ENCODE measurements at regions not wholly inside any gene's neighbourhood (a gene's known extent, or its start where the extent isn't known, plus 50 kb on each side); places are given as distances from the start of the nearest gene placed in this dataset.

DNA sequence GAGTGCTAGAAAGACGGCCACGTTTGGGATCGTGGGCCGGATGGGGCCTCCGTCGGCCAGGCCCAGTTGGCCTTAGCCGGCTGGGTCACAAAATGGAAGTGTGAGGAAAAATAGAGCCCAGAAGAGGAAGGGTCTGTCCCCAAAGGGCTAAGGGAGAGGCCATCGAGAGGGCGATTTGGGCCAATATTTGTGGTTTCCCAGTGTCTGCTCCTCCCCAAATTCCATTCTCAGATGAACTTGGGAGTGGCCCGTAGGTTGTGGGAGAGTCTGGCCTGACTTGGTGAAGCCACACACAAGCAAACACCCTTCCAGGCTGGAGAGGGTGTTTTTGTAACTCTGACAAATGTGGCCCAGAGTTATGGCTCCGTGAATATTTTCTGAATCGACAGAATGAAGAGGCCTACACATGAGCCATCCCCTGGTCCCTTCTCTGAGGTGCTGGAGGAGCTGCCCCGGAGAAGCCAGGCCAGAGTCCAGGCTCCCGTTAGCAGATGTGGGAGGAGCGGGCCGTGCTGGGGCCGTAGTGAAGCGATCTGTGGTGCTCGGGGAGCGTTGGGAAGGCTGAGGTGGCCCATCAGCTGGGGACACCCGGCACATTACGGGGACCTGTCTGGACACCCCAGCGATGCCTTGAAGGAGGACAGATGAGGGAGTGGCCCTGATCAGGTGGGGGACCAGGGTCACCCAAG, 73.5 kb upstream of the PPARA start:
- in situ Hi-C loops (cut with MboI; ENCODE audit: low sequenced_read_pairs): no loop called here

DNA sequence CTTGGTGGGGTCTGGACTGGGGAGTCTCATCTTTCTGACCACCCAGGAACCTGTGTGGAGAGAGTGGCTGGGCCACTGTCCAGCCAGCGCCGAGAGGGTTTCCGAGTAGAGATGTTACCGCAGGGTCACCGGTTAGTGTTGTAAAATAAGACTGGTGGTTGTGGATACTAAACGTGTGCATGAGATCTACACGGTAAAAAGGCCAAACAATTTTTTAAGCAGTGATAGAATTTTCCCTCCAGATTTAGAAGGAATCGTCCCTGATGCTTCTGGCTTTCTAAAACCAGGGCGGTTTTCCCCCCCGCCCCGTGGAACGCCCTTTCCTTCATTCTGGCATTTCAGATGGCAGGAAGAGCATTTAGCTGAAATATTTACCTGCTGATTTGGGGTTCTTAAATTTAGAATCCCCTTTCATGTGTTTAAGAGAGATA, 72.6 kb upstream of the PPARA start:
- in situ Hi-C loops (cut with MboI; ENCODE audit: low sequenced_read_pairs): no loop called here

DNA sequence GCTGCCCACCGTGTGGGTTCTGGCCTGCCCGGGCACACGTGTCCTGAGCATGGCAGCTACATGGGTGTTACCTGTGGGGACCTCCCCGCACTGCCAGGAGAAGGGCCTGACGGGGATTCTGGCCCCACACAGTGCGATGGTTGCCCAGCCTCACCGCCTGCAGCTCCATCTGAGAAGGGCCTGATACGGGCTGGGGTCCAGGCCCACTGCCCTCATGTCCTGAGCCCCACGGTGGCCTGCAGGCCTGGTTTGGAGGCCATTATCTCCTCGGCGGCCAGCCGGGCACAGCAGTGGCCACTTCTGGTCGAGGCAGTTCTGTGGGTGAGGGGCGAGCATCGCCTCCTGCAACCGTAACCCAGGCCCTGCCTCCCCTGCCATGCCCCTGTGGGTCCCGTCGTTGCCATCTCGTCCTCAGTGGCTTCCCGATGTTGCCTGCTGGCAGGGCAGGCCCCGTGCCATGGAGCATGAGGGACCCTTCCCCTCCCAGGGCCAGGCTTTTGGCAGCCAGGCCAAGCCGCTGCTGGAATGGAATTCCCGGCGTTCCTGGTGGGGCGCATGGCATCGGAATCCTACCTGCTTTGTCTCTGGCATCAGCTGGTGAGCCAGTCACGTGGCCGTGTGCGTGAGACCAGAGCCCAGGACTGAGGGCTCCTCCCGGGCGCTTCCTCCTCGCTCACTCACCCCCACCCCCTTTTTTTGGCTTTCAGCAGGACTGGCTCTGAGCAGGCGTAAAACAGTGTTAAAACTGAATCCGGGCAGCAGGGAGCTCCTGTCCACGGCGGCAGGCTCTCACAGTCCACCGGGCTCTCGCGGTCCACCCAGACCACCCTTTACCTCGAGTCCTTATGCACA, 71.9 kb upstream of the PPARA start:
- in situ Hi-C loops (cut with MboI; ENCODE audit: low sequenced_read_pairs): no loop called here

DNA sequence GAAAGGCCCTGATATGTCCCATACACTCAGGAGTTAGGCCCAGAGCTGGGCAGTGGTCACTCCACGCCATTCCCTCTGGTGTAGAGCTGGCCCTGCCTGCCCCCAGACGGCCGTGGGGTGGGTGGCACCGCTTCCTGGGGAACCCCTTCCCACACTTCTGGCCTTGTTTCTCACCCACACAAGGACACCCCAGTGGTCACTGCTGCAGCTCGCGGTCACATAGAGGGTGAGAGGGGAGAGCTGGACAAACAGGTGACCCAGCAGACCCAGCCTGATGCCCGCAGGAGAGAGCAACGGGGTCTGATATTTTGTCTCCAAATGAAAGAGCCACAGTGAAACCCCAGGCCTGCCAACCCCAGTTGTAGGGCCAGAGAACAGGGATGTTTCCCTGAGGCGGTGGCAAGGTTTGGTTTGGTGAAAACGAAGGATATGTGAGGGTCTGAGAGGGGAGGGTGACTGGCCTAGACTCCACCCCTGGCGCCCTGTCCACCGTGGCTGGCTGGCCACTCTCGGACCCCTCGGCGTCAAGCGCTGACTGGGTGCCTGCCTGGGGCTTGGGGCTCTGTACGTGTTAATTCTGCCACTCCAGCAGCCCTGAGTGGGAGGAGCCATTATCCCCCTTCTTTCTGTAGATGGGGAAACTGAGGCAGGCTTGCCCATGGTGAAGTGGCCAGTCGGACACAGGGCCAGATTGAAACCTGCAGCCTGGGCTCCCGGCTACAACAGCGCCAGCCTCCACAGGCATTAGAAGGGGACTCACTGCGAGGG, 71.0 kb upstream of the PPARA start:
- in situ Hi-C loops (cut with MboI; ENCODE audit: low sequenced_read_pairs): no loop called here

DNA sequence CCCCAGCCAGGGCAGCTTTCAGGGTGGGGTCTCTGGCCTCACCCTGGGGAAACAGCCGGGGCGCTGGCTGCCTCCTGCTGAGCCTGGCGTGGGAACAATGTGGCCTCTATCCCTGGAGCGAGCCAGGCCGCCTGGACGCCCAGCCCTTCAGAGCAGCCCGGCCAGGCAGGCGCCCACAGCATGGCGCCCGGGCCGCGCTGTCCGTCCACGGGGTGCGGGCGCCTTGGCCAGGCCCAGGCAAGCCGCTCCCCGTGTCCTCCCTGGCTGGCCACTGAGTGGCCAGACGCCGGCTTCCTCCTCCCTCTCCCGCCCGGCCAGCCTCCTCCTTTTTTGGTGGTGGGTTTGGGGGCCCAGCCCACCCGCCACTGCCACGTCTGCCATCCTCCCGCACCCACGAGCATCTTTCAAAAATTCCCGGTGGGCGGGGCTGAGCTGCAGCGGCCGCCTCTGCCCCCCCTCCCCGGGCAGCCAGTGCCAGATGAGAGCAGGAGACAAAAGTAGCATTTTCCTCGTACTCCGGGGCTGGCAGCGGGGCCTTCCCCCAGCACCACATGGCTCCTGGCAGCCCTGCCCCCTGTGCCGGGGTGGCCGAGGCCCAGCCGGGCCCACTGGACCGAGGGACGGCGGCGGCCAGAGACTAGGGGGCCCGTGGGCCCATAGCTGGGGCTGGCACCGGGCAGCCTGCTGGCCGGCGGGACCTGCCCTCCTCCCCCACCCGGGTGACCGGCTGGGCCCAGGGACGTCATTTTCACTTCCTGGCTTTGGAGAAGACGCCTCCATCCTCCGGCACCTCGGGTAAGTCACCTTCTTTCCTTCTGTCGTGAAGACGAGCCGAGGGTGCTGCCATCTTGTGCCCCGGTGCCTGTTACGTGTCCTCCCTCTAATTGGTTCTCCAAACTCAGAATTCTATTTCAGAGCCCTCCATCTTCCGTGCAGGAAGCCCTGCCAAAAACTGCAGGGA, 70.2 kb upstream of the PPARA start:
- in situ Hi-C loops (cut with MboI; ENCODE audit: low sequenced_read_pairs): no loop called here

DNA sequence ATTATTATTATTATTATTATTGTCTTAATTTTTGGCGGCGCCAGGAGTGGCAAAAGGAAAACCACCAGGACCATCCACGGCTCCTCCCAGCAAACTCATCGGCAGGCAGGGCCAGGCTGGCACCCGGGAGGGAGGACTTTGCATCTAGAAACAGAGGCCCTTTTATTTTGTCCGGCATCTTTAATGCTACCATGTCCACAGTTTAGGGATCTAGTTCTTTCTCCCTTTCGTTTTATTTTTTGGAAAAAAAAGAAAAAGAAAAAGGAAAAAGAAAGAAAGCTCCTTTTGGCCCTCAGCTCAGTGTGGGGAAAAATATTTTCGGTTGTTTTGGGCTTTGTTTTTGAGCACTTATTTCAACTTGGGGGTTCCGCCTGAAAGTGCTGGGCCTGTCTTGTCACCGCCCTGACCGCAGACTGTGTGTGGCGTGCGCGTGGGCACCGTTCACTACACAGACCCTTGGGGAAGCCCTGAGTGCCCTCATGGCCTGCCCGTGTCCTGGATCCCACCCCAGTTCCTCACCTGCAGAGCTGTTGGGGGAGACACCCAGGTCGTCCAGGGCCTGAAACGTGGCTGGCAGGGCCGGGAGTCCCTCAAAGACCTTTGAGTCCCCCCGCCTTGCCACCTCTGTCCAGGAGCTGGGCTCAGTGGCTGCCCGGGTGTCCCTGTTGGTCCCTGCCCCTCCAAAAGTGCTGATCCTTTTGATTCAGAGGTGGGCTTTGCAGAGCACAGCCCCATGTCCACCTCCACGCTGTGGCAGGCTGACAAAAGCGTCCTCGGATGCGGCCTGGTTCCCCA, 69.1 kb upstream of the PPARA start:
- in situ Hi-C loops (cut with MboI; ENCODE audit: low sequenced_read_pairs): no loop called here

DNA sequence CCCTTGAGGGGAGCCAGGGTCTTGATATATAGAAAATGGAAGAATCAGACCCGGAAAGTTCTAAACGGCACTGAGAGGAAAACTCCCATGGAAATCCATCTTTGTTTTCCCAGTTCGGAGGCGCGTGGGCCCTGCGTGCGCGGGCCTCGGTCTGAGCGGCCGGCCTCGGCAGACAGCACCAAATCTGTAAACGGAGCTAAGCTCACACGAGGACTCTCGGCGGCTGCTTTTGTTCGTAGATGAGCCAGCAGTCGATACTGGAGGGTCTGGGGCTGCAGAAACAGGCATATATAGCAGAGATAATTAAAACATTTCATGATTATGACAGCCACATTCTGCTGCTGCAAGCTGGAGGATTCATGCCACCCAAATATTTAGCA, 68.5 kb upstream of the PPARA start:
- in situ Hi-C loops (cut with MboI; ENCODE audit: low sequenced_read_pairs): no loop called here

DNA sequence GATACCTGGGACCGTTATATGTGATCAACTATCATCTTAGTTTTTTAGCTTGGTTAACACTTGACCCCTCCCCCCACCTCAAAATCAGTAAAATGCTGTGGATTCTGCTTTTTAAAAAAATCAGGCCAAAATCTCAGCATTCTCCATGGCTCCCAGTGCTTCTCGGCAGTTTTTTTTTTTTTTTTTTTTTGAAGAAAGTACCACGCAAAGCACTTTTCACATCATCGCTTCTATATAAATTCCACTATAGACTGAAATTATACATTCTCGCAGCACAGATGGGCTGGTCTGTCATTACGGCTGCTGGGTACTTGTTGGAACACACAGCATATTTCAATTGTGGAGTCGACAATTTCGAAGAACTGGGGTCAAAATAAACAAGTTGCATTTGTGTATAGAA, 67.7 kb upstream of the PPARA start:
- in situ Hi-C loops (cut with MboI; ENCODE audit: low sequenced_read_pairs): no loop called here

DNA sequence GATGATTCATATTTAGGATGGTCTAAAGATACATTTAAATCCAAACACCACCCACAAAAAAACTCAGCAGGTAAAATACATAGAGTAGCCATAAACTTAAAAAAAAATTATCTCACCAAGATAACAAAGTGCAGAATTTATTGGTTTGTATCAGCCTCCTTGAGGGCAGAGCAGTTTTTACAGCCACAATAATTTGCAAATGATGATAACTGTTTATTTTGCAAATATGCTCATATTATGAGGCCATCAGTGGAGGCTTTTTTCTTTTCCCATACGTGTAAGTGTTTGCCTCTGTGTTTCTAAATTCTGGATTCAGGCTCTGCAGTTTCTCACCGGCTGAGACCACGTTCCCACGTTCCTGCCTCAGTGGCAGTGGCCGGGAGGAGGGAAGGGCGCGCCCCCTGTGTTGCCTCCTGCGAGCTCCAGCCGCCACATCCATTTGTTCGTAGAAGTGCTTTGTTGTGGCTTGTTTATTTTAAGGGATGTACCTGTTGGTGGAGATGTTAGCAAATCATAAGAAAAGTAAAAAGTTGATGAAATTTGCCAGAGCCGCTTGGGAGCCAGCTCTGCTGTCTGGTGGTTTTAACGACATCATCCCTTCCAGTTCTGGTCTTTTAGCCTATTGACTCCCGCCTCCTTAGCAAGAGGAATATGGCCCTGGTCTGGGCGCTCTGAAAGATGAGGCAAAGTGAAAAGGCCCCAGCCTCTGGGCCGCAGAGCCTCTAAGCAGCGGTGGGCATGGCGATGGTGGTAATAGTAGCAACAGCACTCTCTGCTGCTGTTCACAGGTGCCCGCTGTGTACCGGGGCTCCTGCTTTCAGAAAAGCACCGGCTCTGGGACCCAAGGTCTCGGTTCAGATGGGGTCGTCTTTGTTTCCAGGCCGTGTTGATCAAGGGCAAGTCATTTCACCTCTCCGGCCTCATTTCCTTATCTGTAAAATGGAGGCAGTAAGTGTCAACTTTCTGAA, 66.7 kb upstream of the PPARA start:
- in situ Hi-C loops (cut with MboI; ENCODE audit: low sequenced_read_pairs): no loop called here

DNA sequence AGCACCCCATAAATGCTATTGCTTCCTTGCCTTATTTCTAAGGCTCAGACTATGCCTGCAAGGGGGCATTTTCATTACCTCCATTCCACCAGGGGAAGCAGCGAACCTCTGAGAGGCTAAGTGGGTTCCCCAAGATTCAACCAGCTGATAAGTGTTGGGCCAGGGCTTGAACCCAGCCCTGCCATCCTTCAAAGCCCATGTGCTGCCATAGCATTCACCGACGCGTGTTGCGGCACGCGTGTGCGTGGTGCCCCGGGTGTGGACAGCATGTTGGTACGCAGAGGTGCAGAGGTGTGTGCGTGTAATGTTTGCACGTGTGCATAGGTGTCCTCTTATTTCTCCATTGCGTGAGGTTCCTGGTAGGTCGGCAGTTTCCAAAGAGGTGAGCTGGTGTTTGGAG, 66.0 kb upstream of the PPARA start:
- in situ Hi-C loops (cut with MboI; ENCODE audit: low sequenced_read_pairs): no loop called here

DNA sequence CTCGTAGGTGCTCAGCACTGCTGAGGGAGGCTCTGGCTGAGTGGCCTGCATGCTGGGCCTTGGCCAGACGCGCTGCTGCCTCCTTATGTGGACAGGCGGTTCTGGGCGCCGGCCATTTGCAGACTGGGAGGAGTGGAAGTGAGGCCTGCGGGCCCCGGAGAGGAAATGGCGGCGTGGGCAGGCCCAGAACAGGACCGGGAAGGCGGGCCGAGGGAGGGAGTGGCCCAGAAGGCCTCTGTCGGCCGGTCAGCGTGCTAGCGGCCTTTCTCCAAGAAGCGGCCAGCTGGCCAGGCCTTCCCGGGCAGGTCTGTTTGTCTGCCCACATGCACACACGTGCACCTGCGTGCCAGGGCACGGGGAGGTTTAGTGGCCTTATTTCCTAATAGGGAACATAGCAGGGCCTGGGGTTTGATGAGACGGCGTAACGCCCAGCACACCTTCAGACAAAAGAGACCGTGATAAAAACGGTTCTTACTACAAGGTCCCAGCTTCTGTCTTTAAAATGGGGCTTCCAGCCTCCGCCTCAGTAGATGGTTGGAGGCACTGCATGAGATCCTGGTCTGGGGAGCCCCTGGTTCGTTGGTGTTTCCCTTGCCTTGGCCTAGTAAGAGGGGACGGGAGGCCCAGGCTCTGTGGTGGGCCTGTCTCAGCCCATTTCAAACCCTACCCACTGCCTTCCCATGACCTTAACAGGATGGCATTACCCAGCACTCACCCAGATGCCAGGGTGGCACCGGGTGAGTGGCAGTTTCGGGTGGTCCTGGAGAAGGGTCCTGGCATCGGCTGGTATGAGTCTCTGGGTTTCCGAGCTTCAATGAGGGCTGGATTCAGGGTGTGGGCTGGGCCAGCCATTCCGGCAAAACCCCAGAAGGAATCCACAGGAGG, 65.1 kb upstream of the PPARA start:
- in situ Hi-C loops (cut with MboI; ENCODE audit: low sequenced_read_pairs): no loop called here

DNA sequence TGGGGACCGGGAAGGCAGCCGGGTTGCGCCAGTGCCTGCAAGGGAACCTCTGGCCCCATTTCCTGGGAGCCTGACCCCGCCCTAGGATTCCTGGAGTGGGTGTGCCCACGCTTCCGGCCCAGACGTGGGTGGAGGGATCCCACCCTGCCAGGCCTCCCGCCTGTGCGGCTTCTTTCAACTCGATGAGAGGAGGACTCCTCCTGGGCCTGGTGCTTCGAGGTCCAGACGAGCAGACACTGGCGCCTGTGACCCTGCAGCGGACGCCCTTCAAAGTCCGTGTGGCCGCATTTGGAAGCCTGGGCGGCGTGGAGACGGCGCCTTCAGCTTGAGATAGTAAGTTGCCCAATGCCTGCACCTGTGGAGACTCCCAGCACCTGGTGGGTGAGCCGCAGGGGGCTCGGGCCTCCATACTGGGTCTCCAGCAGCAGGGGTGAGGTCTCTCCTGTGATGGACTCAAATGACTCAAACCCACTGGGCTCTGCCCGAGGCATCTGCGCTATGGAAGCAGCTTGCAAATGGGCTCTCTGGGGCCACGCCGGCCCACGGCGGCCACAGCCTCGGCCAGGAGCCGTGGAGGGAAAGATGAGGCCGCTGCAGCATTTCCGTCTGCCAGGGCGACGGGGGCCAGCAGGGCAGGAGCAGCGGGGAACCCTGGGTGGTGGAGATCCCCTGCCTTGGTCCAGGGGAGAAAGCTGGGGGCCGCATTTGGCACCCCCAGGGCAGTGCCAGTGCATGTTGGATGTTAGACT, 64.3 kb upstream of the PPARA start:
- in situ Hi-C loops (cut with MboI; ENCODE audit: low sequenced_read_pairs): no loop called here

DNA sequence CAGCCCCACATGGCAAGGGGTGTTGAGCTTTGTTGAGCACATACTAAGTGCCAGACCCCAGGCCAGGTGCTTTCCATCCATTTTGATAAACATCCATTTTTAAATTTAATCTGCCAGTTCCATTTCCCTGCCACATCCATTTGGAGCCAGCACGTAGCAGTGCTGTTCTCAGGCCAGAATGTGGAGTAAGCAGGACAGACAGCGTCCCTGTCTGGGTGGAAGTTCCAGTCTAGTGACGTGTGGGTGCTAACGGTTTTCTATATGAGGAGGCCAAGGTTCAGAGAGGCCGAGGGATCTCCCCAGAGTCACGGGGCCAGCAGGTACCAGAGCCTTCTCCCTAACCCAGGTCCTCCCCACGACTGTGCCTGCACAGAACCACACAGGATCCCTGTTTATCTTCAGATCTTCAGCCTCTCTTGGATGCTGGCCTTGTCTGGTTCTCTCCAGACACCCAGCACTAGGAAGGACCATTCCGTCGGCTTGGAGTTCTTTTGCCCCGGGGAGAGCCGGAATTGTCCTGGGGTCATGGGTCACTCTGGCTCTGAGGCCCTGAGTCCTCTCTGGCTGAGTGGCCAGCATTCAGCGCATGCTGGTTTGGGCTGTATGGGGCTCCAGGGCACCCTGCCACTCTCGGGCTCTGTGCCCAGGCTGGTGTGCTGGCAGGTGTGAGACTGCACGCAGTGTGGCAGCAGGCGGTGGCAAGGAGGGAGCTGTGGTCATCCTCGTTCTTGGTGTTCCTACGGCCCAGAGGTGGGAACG, 63.6 kb upstream of the PPARA start:
- in situ Hi-C loops (cut with MboI; ENCODE audit: low sequenced_read_pairs): no loop called here

DNA sequence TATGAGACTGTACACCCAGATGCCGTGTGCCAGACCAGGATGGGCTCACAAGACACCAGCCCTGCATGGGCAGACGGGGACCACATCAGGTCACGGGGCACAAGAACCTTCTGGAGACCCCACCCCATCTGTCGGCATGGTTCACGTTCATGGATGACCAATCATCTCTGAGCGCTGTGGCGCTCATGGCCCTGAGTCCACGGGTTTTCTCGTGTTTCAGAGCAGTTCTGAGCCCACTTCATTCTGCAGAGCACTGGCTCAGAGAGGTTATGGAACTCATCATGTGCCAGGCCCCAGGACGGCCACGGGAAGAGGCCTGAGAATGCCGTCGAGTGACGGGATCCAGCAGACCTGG, 63.0 kb upstream of the PPARA start:
- in situ Hi-C loops (cut with MboI; ENCODE audit: low sequenced_read_pairs): no loop called here

DNA sequence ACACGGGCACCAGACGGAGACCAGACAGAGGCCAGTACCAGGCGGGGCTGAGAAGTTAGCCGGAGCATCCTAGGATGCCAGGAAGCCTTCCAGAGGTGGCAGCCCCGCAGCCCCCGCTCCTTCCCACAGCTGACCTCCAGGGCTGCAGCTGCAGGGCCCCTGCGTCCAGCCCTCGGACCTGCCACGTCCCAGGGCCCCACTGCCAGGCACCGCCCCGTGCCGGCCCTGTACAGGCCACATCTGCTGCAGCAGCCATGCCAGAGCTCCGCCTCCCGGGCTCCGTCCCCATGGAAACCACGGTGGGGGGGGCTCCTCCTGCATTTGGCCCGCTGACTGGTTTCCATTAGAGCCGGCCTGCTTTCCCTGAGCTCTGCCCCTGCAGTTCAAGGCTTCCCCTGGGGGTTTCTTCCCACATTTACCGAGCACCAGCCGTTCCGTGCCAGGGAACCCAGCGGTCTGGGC, 62.5 kb upstream of the PPARA start:
- in situ Hi-C loops (cut with MboI; ENCODE audit: low sequenced_read_pairs): no loop called here
